ENCODE measurements at regions not wholly inside any gene's neighbourhood (a gene's known extent, or its start where the extent isn't known, plus 50 kb on each side); places are given as distances from the start of the nearest gene placed in this dataset.

GRCh38 chr6:44056392-44057237 is 70.6 kb downstream of the MRPL14 start:
- TF ChIP-seq, protein P1, sequence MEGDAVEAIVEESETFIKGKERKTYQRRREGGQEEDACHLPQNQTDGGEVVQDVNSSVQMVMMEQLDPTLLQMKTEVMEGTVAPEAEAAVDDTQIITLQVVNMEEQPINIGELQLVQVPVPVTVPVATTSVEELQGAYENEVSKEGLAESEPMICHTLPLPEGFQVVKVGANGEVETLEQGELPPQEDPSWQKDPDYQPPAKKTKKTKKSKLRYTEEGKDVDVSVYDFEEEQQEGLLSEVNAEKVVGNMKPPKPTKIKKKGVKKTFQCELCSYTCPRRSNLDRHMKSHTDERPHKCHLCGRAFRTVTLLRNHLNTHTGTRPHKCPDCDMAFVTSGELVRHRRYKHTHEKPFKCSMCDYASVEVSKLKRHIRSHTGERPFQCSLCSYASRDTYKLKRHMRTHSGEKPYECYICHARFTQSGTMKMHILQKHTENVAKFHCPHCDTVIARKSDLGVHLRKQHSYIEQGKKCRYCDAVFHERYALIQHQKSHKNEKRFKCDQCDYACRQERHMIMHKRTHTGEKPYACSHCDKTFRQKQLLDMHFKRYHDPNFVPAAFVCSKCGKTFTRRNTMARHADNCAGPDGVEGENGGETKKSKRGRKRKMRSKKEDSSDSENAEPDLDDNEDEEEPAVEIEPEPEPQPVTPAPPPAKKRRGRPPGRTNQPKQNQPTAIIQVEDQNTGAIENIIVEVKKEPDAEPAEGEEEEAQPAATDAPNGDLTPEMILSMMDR (IDR thresholded peaks at IDR 0.05): no peak
- no peak for TF ChIP-seq POLR2A (IDR thresholded peaks at IDR 0.05)
